CD4-positive, alpha-beta T cell (primary cell): ENCODE measurements at regions not wholly inside any gene's neighbourhood (a gene's known extent, or its start where the extent isn't known, plus 50 kb on each side); places are given as distances from the start of the nearest gene placed in this dataset.

Source experiments
- ATAC-seq: fragments of 200-7000 bp; cut with Tn5 transposase; one replicate; pipeline ENCODE4 v1.10.0; 2022; ENCODE audit warnings: mild to moderate bottlenecking; ENCODE audit not compliant: poor library complexity
- CTCF ChIA-PET: fragments of 350-600 bp; sonication (Branson Sonifier 250); formaldehyde crosslinking; loops from one replicate; lab custom pipeline; 2021; ENCODE audit warnings: antibody characterized with exemption, inconsistent platforms; lab: Charles Lee
- POLR2A ChIA-PET: fragments of 350-600 bp; sonication (Branson Sonifier 250); formaldehyde crosslinking; loops from one replicate; lab custom pipeline; 2021; ENCODE audit warnings: antibody characterized with exemption, inconsistent platforms; lab: Charles Lee
- DNase-seq, 14 experiments: peaks; one replicate each; pipeline ENCODE4 v3.0.0-alpha.2; 2013 to 2020; ENCODE audit warnings: mixed read lengths in 2 of 14
- H3K27ac ChIP-seq, 2 donors: one replicate each; pipeline versions ENCODE4 v1.5.1 to v1.7.0; 2013; ENCODE audit warnings: low read length in 2 of 2, low read depth in 1 of 2, mild to moderate bottlenecking in 1 of 2
- H3K27me3 ChIP-seq, 2 experiments: 1 replicate in 1 of 2; 2 replicates in 1 of 2; pipeline versions ENCODE4 v1.6.1 to v1.7.0; 2013; ENCODE audit warnings: low read length in 2 of 2, control low read depth in 1 of 2, mild to moderate bottlenecking in 1 of 2, moderate library complexity in 1 of 2; ENCODE audit not compliant: insufficient read depth in 2 of 2, control insufficient read depth in 1 of 2
- H3K36me3 ChIP-seq: one replicate; pipeline ENCODE4 v1.6.1; 2013; ENCODE audit warnings: low read length, control low read depth; ENCODE audit not compliant: insufficient read depth
- H3K4me1 ChIP-seq: one replicate; pipeline ENCODE4 v1.6.1; 2013; ENCODE audit warnings: low read length, control low read depth; ENCODE audit not compliant: insufficient read depth
- H3K4me3 ChIP-seq: one replicate; pipeline ENCODE4 v1.5.1; 2013; ENCODE audit warnings: mild to moderate bottlenecking, low read length, moderate library complexity
- H3K9me3 ChIP-seq, 2 experiments: 1 replicate in 1 of 2; 2 replicates in 1 of 2; pipeline versions ENCODE4 v1.6.1 to v1.7.0; 2013; ENCODE audit warnings: low read length in 2 of 2, mild to moderate bottlenecking in 2 of 2, control low read depth in 1 of 2, moderate library complexity in 1 of 2; ENCODE audit not compliant: control insufficient read depth in 1 of 2, insufficient read depth in 1 of 2
- H3K27ac Mint-ChIP-seq: one replicate; pipeline ENCODE4 v1.8.0; 2020; ENCODE audit warnings: mixed read lengths
- H3K27me3 Mint-ChIP-seq: one replicate; pipeline ENCODE4 v1.8.0; 2021; ENCODE audit warnings: mixed read lengths
- H3K36me3 Mint-ChIP-seq: one replicate; pipeline ENCODE4 v1.8.0; 2021; ENCODE audit warnings: low read depth, mixed read lengths
- H3K4me1 Mint-ChIP-seq: one replicate; pipeline ENCODE4 v1.8.0; 2021; ENCODE audit warnings: low read depth, mixed read lengths
- H3K4me3 Mint-ChIP-seq: one replicate; pipeline ENCODE4 v1.8.0; 2020; ENCODE audit warnings: mild to moderate bottlenecking, mixed read lengths
- H3K9me3 Mint-ChIP-seq: one replicate; pipeline ENCODE4 v1.8.0; 2020; ENCODE audit warnings: mixed read lengths
- CTCF ChIP-seq: fragments of 200-600 bp; IDR thresholded peaks from one replicate; pipeline ENCODE4 v1.8.0; 2022; ENCODE audit warnings: antibody characterized with exemption, mild to moderate bottlenecking
- intact Hi-C, 2 experiments: fragments of 100-400 bp; cut with DNase I in 1 of 2; cut with micrococcal nuclease in 1 of 2; formaldehyde crosslinking; loops; one replicate each; pipeline versions ENCODE4 v1.15.1 to v1.9.0; 2023 to 2025; cut with DNase I, micrococcal nuclease

GRCh38 chr6:47135772-47136171 lies 93.6 kb upstream of the ADGRF1 start:
- H3K27me3 ChIP-seq = no peaks in the 10 kb centered on the region
- Mint-ChIP-seq H3K27me3 (peaks cover 10% of the 10 kb centered on the region), H3K27ac (no peak overlapping the region), H3K36me3 (no peaks in the 10 kb centered on the region), H3K4me1 (no peaks in the 10 kb centered on the region), H3K9me3 (no peaks in the 10 kb centered on the region), H3K4me3 (no peak overlapping the region)
- intact Hi-C loops = no loop called here
- DNase-seq (peak in 1 of 14 experiments; percentile 7), ATAC-seq (no peak)
- no peak overlapping the region for H3K4me3 ChIP-seq
- no peaks in the 10 kb centered on the region for H3K4me1 ChIP-seq
- POLR2A ChIA-PET = no interaction called here
- no peaks in the 10 kb centered on the region for H3K9me3 ChIP-seq
- no peak overlapping the region for H3K27ac ChIP-seq
- CTCF ChIA-PET = no interaction called here
- no peaks in the 10 kb centered on the region for H3K36me3 ChIP-seq
- no peak for TF ChIP-seq CTCF

- no peak for ATAC-seq
- H3K9me3 ChIP-seq = no peaks in the 10 kb centered on the region
- DNase-seq = peak in 2 of 14 experiments; percentile 4 to 8
- H3K36me3 Mint-ChIP-seq = no peaks in the 10 kb centered on the region
- H3K4me1 ChIP-seq = no peaks in the 10 kb centered on the region
- no peaks in the 10 kb centered on the region for H3K36me3 ChIP-seq
- no peak overlapping the region for H3K27ac Mint-ChIP-seq
- H3K27me3 ChIP-seq = no peaks in the 10 kb centered on the region
- intact Hi-C loops = no loop called here
- no peaks in the 10 kb centered on the region for H3K9me3 Mint-ChIP-seq
- CTCF ChIA-PET = no interaction called here
- POLR2A ChIA-PET = no interaction called here
- H3K27me3 Mint-ChIP-seq = peaks cover 10% of the 10 kb centered on the region
- no peak for TF ChIP-seq CTCF
- H3K4me1 Mint-ChIP-seq = no peaks in the 10 kb centered on the region
- no peak overlapping the region for H3K27ac ChIP-seq
- H3K4me3 Mint-ChIP-seq = no peak overlapping the region
- H3K4me3 ChIP-seq = no peak overlapping the region
Measured at GRCh38 chr6:47134476-47135189, 92.5 kb upstream of the ADGRF1 start.

GRCh38 chr6:47133230-47134000 lies 91.3 kb upstream of the ADGRF1 start:
- intact Hi-C loops = no loop called here

More at GRCh38 chr6:47133230-47134000, 91.3 kb upstream of the ADGRF1 start:
- ChIA-PET POLR2A (no interaction called here), CTCF (no interaction called here)
- no peaks in the 10 kb centered on the region for H3K27me3 ChIP-seq
- no peak overlapping the region for H3K27ac Mint-ChIP-seq
- H3K9me3 Mint-ChIP-seq = no peaks in the 10 kb centered on the region
- H3K4me1 ChIP-seq = no peaks in the 10 kb centered on the region
- no peak for ATAC-seq
- no peak overlapping the region for H3K4me3 Mint-ChIP-seq
- H3K4me1 Mint-ChIP-seq = no peaks in the 10 kb centered on the region
- H3K4me3 ChIP-seq = no peak overlapping the region
- H3K27me3 Mint-ChIP-seq = peaks cover 10% of the 10 kb centered on the region
- no peaks in the 10 kb centered on the region for H3K9me3 ChIP-seq
- TF ChIP-seq CTCF = no peak
- no peak for DNase-seq
- H3K36me3 ChIP-seq = no peaks in the 10 kb centered on the region
- no peaks in the 10 kb centered on the region for H3K36me3 Mint-ChIP-seq
- H3K27ac ChIP-seq = no peak overlapping the region
